ENCODE measurements at regions not wholly inside any gene's neighbourhood (a gene's known extent, or its start where the extent isn't known, plus 50 kb on each side); places are given as distances from the start of the nearest gene placed in this dataset.

DNA sequence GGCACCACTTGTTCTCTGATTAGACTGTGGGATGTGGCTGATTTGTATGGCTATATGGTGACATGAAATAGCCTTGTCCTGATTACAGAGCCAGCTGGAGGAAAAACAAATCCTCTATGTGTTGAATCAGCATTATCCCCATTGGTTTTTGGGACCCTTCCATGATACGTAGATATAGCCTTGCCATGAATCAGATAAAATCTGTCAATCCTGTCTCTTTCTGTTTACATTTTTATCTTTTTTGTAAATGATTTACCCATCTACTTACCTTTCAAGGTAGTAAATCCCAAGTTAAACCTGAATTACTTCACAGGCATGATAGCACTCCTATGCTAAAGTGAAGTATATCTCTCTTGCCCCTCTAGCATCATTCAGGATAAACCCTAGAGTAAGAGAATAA lies 789.3 kb downstream of the TMTC2 start:
- Histone ChIP-seq H3K4me3 (ENCODE audit: low read length) (no peak overlapping the region), H3K27ac (ENCODE audit: low read length) (no peak overlapping the region), H3K9me3 (ENCODE audit: control insufficient read depth, insufficient read depth, low read length) (no peaks in the 10 kb centered on the region), H3K4me1 (ENCODE audit: control insufficient read depth, insufficient read depth, low read length) (no peaks in the 10 kb centered on the region), H3K36me3 (ENCODE audit: control insufficient read depth, insufficient read depth, low read length) (no peaks in the 10 kb centered on the region), H3K27me3 (ENCODE audit: control insufficient read depth, insufficient read depth, low read length) (no peaks in the 10 kb centered on the region)
- Mint-ChIP-seq H3K27ac (no peak overlapping the region), H3K4me3 (no peak overlapping the region), H3K27me3 (ENCODE audit: low read depth in 2 of 2) (no peaks in the 10 kb centered on the region), H3K4me1 (no peaks in the 10 kb centered on the region), H3K9me3 (peaks cover 2 to 19% of the 10 kb centered on the region in 2 donors), H3K36me3 (no peaks in the 10 kb centered on the region)
- TF ChIP-seq, protein P1, sequence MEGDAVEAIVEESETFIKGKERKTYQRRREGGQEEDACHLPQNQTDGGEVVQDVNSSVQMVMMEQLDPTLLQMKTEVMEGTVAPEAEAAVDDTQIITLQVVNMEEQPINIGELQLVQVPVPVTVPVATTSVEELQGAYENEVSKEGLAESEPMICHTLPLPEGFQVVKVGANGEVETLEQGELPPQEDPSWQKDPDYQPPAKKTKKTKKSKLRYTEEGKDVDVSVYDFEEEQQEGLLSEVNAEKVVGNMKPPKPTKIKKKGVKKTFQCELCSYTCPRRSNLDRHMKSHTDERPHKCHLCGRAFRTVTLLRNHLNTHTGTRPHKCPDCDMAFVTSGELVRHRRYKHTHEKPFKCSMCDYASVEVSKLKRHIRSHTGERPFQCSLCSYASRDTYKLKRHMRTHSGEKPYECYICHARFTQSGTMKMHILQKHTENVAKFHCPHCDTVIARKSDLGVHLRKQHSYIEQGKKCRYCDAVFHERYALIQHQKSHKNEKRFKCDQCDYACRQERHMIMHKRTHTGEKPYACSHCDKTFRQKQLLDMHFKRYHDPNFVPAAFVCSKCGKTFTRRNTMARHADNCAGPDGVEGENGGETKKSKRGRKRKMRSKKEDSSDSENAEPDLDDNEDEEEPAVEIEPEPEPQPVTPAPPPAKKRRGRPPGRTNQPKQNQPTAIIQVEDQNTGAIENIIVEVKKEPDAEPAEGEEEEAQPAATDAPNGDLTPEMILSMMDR (IDR thresholded peaks at IDR 0.05), result no peak
- DNase-seq (no peak), ATAC-seq (no peak)
- 85% methylated on average over 1 of the region's 1 CpG for WGBS (ENCODE audit: insufficient coverage)
- intact Hi-C loops (cut with micrococcal nuclease), result no loop called here

DNA sequence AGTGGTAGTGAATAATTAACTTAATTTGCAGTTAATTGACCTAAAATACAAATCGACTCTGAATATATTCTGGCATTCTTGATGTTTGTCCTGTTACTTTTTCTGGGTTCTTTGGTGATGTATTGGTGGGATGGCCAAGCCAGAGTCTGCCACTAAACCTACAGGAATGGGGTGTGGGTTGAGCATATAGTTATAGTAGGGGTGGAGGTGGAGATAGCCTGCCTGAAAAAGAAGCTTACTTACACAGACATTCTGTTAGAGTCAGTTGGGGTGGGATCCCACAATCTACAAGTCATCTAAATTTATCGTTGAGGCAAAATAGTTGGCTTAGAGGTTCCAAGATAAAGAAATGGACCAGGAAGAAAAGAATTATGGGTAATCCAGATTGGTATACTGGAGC lies 787.7 kb downstream of the TMTC2 start:
- H3K4me3 ChIP-seq (ENCODE audit: low read length), result no peak overlapping the region
- intact Hi-C loops (cut with micrococcal nuclease), result no loop called here
- H3K27ac Mint-ChIP-seq, result no peak overlapping the region
- no peaks in the 10 kb centered on the region for H3K4me1 Mint-ChIP-seq
- no peak overlapping the region for H3K4me3 Mint-ChIP-seq
- no peaks in the 10 kb centered on the region for H3K36me3 ChIP-seq (ENCODE audit: control insufficient read depth, insufficient read depth, low read length)
- WGBS (ENCODE audit: insufficient coverage), result 92% methylated on average over 2 of the region's 2 CpGs
- ATAC-seq (no peak), DNase-seq (no peak)
- no peaks in the 10 kb centered on the region for H3K9me3 ChIP-seq (ENCODE audit: control insufficient read depth, insufficient read depth, low read length)
- H3K27ac ChIP-seq (ENCODE audit: low read length), result no peak overlapping the region
- H3K4me1 ChIP-seq (ENCODE audit: control insufficient read depth, insufficient read depth, low read length), result no peaks in the 10 kb centered on the region
- H3K36me3 Mint-ChIP-seq, result no peaks in the 10 kb centered on the region
- no peaks in the 10 kb centered on the region for H3K27me3 Mint-ChIP-seq (ENCODE audit: low read depth in 2 of 2)
- no peaks in the 10 kb centered on the region for H3K27me3 ChIP-seq (ENCODE audit: control insufficient read depth, insufficient read depth, low read length)
- TF ChIP-seq, protein P1 (IDR thresholded peaks at IDR 0.05), result no peak
- peaks cover 2 to 19% of the 10 kb centered on the region in 2 donors for H3K9me3 Mint-ChIP-seq

DNA sequence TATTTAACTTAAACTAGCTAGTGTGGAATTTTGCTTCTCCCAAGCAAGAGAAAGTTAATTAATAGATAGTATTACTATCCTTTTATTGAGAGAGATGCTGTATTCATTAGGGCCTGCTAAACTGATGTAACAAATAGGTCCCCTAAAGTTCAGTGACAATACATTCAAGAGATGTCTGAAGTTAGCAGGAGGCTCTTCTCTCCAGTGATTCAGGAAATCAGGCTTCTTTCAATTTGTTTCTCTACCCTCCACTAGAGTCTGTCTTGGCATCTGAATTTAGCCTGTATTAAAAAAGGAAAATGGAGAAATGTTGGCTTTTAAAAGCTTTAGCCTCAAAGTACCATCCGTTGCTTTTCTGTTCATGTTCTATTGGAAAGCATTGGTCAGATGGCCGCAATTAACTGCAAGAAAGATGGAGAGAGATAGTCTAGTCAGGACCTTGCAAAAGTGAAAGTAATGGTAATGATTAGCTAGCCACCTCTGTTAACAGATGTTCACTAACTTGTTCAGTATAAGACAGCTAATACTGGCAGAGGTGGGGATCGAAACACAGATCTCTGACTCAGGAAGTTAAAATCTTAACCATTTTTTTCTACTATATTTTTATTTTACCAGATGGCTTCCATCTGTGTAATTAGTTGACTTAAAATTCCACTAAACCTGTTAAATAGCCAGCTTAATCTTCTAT lies 786.8 kb downstream of the TMTC2 start:
- H3K36me3 Mint-ChIP-seq, result no peaks in the 10 kb centered on the region
- no peaks in the 10 kb centered on the region for H3K27me3 Mint-ChIP-seq (ENCODE audit: low read depth in 2 of 2)
- peaks cover 2 to 19% of the 10 kb centered on the region in 2 donors for H3K9me3 Mint-ChIP-seq
- H3K36me3 ChIP-seq (ENCODE audit: control insufficient read depth, insufficient read depth, low read length), result no peaks in the 10 kb centered on the region
- ATAC-seq, result no peak
- no peak overlapping the region for H3K27ac ChIP-seq (ENCODE audit: low read length)
- H3K4me3 ChIP-seq (ENCODE audit: low read length), result no peak overlapping the region
- no peaks in the 10 kb centered on the region for H3K4me1 ChIP-seq (ENCODE audit: control insufficient read depth, insufficient read depth, low read length)
- intact Hi-C loops (cut with micrococcal nuclease), result no loop called here
- H3K4me1 Mint-ChIP-seq, result no peaks in the 10 kb centered on the region
- no peaks in the 10 kb centered on the region for H3K27me3 ChIP-seq (ENCODE audit: control insufficient read depth, insufficient read depth, low read length)
- H3K9me3 ChIP-seq (ENCODE audit: control insufficient read depth, insufficient read depth, low read length), result no peaks in the 10 kb centered on the region
- no peak for DNase-seq
- H3K4me3 Mint-ChIP-seq, result no peak overlapping the region
- H3K27ac Mint-ChIP-seq, result no peak overlapping the region
- 92% methylated on average over 2 of the region's 3 CpGs for WGBS (ENCODE audit: insufficient coverage)
- TF ChIP-seq, protein P1 (IDR thresholded peaks at IDR 0.05), result no peak

DNA sequence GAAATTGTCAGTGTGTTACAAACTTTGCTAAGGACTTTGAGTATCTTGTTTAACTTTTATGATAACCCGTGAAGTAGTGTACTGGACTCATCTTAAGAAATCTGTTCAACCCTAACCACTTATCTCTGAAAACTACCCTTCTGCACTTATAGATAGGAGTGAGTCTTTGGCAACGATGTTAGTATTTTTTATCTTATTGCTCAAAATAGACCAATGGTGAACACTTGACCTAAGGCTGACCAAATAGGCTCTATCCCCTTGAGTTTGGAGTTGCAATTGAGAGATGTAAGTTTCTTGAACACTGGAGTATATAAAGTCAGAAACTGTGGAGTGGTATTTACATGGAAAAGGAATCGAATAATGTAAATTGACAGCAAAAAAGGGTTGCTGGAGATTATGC lies 786.1 kb downstream of the TMTC2 start:
- 88% methylated on average over 1 of the region's 3 CpGs for WGBS (ENCODE audit: insufficient coverage)
- no peaks in the 10 kb centered on the region for H3K9me3 ChIP-seq (ENCODE audit: control insufficient read depth, insufficient read depth, low read length)
- no peaks in the 10 kb centered on the region for H3K4me1 Mint-ChIP-seq
- intact Hi-C loops (cut with micrococcal nuclease), result no loop called here
- no peaks in the 10 kb centered on the region for H3K27me3 Mint-ChIP-seq (ENCODE audit: low read depth in 2 of 2)
- H3K27ac Mint-ChIP-seq, result no peak overlapping the region
- no peaks in the 10 kb centered on the region for H3K27me3 ChIP-seq (ENCODE audit: control insufficient read depth, insufficient read depth, low read length)
- no peak for DNase-seq
- no peak overlapping the region for H3K4me3 ChIP-seq (ENCODE audit: low read length)
- ATAC-seq, result no peak
- H3K36me3 Mint-ChIP-seq, result no peaks in the 10 kb centered on the region
- TF ChIP-seq, protein P1 (IDR thresholded peaks at IDR 0.05), result no peak
- H3K4me3 Mint-ChIP-seq, result no peak overlapping the region
- H3K4me1 ChIP-seq (ENCODE audit: control insufficient read depth, insufficient read depth, low read length), result no peaks in the 10 kb centered on the region
- H3K27ac ChIP-seq (ENCODE audit: low read length), result no peak overlapping the region
- H3K36me3 ChIP-seq (ENCODE audit: control insufficient read depth, insufficient read depth, low read length), result no peaks in the 10 kb centered on the region
- H3K9me3 Mint-ChIP-seq, result peaks cover 3 to 19% of the 10 kb centered on the region in 2 donors

All from natural killer cell (primary cell).